Transverse colon (tissue), 3 donors: ENCODE measurements at regions not wholly inside any gene's neighbourhood (a gene's known extent, or its start where the extent isn't known, plus 50 kb on each side); places are given as distances from the start of the nearest gene placed in this dataset.

Experiments
- CTCF ChIP-seq, 5 experiments: fragments of 200-600 bp in 3 of 5; fragments of 450-650 bp in 2 of 5; sonication (generic) in 3 of 5; IDR thresholded peaks; 1 replicate in 2 of 5; 2 replicates in 3 of 5; pipeline ENCODE4 v1.5.1; 2016 to 2017; ENCODE audit warnings: antibody characterized with exemption in 5 of 5, inconsistent platforms in 3 of 5, mild to moderate bottlenecking in 2 of 5, moderate library complexity in 1 of 5
- POLR2A ChIP-seq: fragments of 450-650 bp; IDR thresholded peaks from one replicate; pipeline ENCODE4 v1.6.1; 2016; ENCODE audit warnings: antibody characterized with exemption, mild to moderate bottlenecking, moderate library complexity

- no peak for TF ChIP-seq POLR2A
- no peak for TF ChIP-seq CTCF (IDR thresholded peaks at IDR 0.05)
Observed at GRCh38 chr10:28971764-28972163, 294.4 kb downstream of the BAMBI start.
